Fibroblast of the aortic adventitia (primary cell): ENCODE measurements at regions not wholly inside any gene's neighbourhood (a gene's known extent, or its start where the extent isn't known, plus 50 kb on each side); places are given as distances from the start of the nearest gene placed in this dataset.

Experiments used
- DNase-seq: peaks from one replicate; pipeline ENCODE4 v3.0.0-alpha.2; 2010; ENCODE audit warnings: low read depth
- H3K4me3 ChIP-seq: 2 replicates; pipeline ENCODE4 v1.5.1; 2011; ENCODE audit warnings: low read depth, mild to moderate bottlenecking, control low read depth, low read length, moderate library complexity
- TF ChIP-seq, protein P1 (sequence below): IDR thresholded peaks from 2 replicates; pipeline ENCODE4 v1.5.1; 2011; ENCODE audit warnings: mild to moderate bottlenecking, low read length, control low read depth, inconsistent platforms; ENCODE audit not compliant: insufficient read depth

DNA sequence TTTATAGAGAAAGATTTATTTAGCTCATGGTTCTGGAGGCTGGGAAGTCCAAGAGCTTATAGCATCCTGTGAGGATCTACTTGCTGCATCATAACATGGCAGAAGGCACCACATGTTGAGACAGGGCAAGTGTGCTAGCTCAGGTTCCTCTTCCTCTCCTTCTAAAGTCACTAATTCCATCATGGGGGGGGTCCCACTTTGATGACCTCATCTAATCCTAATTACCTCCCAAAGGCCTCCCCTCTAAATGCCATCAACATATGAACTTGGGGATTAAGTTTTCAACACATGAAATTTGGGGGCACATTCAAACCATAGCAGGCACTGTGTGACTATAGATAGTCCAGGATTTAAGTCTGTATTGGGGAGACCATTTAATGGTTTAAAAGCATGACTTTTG lies 297.1 kb upstream of the ROPN1 start:
- H3K4me3 ChIP-seq = no peak overlapping the region
- TF ChIP-seq, protein P1, sequence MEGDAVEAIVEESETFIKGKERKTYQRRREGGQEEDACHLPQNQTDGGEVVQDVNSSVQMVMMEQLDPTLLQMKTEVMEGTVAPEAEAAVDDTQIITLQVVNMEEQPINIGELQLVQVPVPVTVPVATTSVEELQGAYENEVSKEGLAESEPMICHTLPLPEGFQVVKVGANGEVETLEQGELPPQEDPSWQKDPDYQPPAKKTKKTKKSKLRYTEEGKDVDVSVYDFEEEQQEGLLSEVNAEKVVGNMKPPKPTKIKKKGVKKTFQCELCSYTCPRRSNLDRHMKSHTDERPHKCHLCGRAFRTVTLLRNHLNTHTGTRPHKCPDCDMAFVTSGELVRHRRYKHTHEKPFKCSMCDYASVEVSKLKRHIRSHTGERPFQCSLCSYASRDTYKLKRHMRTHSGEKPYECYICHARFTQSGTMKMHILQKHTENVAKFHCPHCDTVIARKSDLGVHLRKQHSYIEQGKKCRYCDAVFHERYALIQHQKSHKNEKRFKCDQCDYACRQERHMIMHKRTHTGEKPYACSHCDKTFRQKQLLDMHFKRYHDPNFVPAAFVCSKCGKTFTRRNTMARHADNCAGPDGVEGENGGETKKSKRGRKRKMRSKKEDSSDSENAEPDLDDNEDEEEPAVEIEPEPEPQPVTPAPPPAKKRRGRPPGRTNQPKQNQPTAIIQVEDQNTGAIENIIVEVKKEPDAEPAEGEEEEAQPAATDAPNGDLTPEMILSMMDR = no peak
- no peak for DNase-seq

DNA sequence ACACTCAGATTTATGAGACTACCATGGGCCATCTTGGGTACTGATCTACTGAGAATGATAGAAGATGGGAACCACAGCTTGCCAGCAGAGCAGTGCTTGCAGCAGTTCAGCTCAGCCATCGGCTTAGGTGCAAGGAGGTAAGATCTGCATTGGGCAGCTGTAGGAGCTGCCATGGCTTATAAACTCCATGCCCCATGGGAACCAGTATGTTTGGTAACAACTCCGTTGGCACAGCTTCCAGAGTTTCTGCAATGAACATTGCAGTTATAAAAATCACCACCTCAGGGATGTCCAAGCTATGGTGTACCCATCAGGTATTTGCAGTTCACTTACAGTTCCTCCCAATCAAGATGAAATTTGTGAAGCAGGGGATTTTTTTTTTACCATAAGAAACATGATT lies 299.1 kb upstream of the ROPN1 start:
- no peak overlapping the region for H3K4me3 ChIP-seq
- TF ChIP-seq, protein P1 = no peak
- DNase-seq = no peak

DNA sequence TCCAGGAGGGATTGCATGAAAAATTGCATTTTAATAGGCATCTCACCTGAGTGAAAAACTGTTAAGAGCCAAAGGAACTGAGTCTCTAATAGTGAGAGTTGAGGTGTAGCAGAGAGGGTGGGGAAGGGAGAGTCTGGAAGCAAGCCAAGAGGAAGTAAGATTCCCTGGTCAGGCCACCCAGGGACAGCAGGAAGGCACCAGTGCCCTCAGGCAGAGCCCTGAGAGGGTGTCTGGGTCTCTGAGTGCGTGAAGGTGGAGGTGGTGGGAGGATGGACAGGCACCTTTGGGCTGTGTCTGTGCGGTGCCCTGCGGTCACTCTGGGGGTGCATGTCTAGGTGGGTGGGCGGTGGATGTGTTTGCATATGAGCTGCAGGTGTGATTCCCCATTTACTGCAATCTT lies 300.4 kb upstream of the ROPN1 start:
- H3K4me3 ChIP-seq = no peak overlapping the region
- no peak for DNase-seq
- TF ChIP-seq, protein P1 = no peak

DNA sequence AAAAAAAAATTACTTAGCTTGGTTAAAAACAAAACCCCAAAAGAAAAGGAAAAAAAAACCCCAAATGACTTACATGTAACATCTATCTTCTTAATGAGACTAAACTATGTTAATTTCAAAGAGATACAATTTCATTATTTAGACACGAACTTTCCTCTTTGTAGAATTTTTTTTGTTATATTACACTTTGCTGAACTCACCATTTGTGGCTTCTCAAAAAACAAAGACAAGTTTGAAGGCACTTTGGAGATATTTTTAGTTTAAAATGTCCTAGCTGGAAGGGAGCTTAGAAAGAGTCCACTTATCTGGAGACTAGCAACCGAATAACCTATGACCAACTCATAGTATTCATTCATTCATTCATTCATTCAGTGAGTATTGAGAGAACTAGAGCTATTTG lies 301.7 kb upstream of the ROPN1 start:
- H3K4me3 ChIP-seq = no peak overlapping the region
- TF ChIP-seq, protein P1 = no peak
- no peak for DNase-seq

- DNase-seq = no peak
- H3K4me3 ChIP-seq = no peak overlapping the region
- TF ChIP-seq, protein P1 = no peak
Measured at GRCh38 chr3:124295362-124295761, 303.4 kb upstream of the ROPN1 start.

- H3K4me3 ChIP-seq = no peak overlapping the region
- TF ChIP-seq, protein P1 = no peak
- no peak for DNase-seq
Measured at GRCh38 chr3:124296406-124296805, 304.5 kb upstream of the ROPN1 start.
